DOHH2 (cell line): ENCODE measurements at regions not wholly inside any gene's neighbourhood (a gene's known extent, or its start where the extent isn't known, plus 50 kb on each side); places are given as distances from the start of the nearest gene placed in this dataset.

Experiments
- CTCF ChIP-seq: fragments of 200-600 bp; sonication (generic); IDR thresholded peaks from one replicate; pipeline ENCODE4 v1.5.1; 2014; ENCODE audit warnings: antibody characterized with exemption, mild to moderate bottlenecking, low read depth, low read length; ENCODE audit not compliant: poor library complexity, severe bottlenecking
- EZH2phosphoT487 ChIP-seq: fragments of 200-600 bp; sonication (generic); IDR thresholded peaks from 2 replicates; pipeline ENCODE4 v1.6.1; 2017; ENCODE audit warnings: borderline replicate concordance, mild to moderate bottlenecking, antibody characterized with exemption, low read length, moderate library complexity, mixed read lengths

GRCh38 chrX:97882306-97882705 is 998.6 kb downstream of the RPA4 start:
- no peak for TF ChIP-seq CTCF
- no peak for TF ChIP-seq EZH2phosphoT487
